ENCODE measurements at regions not wholly inside any gene's neighbourhood (a gene's known extent, or its start where the extent isn't known, plus 50 kb on each side); places are given as distances from the start of the nearest gene placed in this dataset.
"Not testable (repeated sequence)": the region's sequence is repeated elsewhere in the genome, so short reads cannot be mapped to it uniquely, and the experiment has no call there.

- Histone ChIP-seq H3K9me2 (replicated peaks; ENCODE audit: low read depth, low read length) (no peaks in the 10 kb centered on the region), H3K79me2 (ENCODE audit: insufficient read depth, low read length) (no peaks in the 10 kb centered on the region), H3K9me3 (ENCODE audit: insufficient read depth, low read depth, low read length) (no peaks in the 10 kb centered on the region), H3F3A (ENCODE audit: low read depth) (no peaks in the 10 kb centered on the region), H3K4me1 (ENCODE audit: insufficient read depth, low read length, poor library complexity, severe bottlenecking) (no peaks in the 10 kb centered on the region), H3K36me3 (ENCODE audit: insufficient read depth, low read length) (no peaks in the 10 kb centered on the region), H3K9ac (ENCODE audit: low read depth, low read length, poor library complexity, severe bottlenecking) (no peak overlapping the region), H4K20me1 (ENCODE audit: insufficient read depth, low read length, poor library complexity, severe bottlenecking) (no peaks in the 10 kb centered on the region), H3K4me2 (ENCODE audit: low read depth, low read length, poor library complexity, severe bottlenecking) (no peak overlapping the region), H2AFZ (ENCODE audit: low read length) (no peak overlapping the region), H3K4me3 (ENCODE audit: low read length, poor library complexity, severe bottlenecking) (no peak overlapping the region), H3K27me3 (ENCODE audit: insufficient read depth, low read length, poor library complexity, severe bottlenecking) (no peaks in the 10 kb centered on the region)
- TF ChIP-seq EZH2phosphoT487 (IDR thresholded peaks at IDR 0.05; ENCODE audit: borderline replicate concordance) = no peak
- TF ChIP-seq, protein P1, sequence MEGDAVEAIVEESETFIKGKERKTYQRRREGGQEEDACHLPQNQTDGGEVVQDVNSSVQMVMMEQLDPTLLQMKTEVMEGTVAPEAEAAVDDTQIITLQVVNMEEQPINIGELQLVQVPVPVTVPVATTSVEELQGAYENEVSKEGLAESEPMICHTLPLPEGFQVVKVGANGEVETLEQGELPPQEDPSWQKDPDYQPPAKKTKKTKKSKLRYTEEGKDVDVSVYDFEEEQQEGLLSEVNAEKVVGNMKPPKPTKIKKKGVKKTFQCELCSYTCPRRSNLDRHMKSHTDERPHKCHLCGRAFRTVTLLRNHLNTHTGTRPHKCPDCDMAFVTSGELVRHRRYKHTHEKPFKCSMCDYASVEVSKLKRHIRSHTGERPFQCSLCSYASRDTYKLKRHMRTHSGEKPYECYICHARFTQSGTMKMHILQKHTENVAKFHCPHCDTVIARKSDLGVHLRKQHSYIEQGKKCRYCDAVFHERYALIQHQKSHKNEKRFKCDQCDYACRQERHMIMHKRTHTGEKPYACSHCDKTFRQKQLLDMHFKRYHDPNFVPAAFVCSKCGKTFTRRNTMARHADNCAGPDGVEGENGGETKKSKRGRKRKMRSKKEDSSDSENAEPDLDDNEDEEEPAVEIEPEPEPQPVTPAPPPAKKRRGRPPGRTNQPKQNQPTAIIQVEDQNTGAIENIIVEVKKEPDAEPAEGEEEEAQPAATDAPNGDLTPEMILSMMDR (conservative IDR thresholded peaks at IDR 0.05; ENCODE audit: low read length) = no peak
Measured at GRCh38 chr20:26134606-26135005, 438.0 kb upstream of the ZNF337 start.

GRCh38 chr20:26133794-26134193, 437.1 kb upstream of the ZNF337 start:
- H3K79me2 ChIP-seq (ENCODE audit: insufficient read depth, low read length); H4K20me1 ChIP-seq (ENCODE audit: insufficient read depth, low read length, poor library complexity, severe bottlenecking); H3K4me3 ChIP-seq (ENCODE audit: low read length, poor library complexity, severe bottlenecking); H3K9me3 ChIP-seq (ENCODE audit: insufficient read depth, low read depth, low read length); H3K4me1 ChIP-seq (ENCODE audit: insufficient read depth, low read length, poor library complexity, severe bottlenecking); H3K9ac ChIP-seq (ENCODE audit: low read depth, low read length, poor library complexity, severe bottlenecking); H3K27me3 ChIP-seq (ENCODE audit: insufficient read depth, low read length, poor library complexity, severe bottlenecking); H3F3A ChIP-seq (ENCODE audit: low read depth); H3K9me2 ChIP-seq (replicated peaks; ENCODE audit: low read depth, low read length); H3K4me2 ChIP-seq (ENCODE audit: low read depth, low read length, poor library complexity, severe bottlenecking); H3K36me3 ChIP-seq (ENCODE audit: insufficient read depth, low read length); H2AFZ ChIP-seq (ENCODE audit: low read length): not testable (repeated sequence)

GRCh38 chr20:26120920-26121319, 424.3 kb upstream of the ZNF337 start:
- not testable (repeated sequence) for H3K9ac ChIP-seq (ENCODE audit: low read depth, low read length, poor library complexity, severe bottlenecking); H3K4me1 ChIP-seq (ENCODE audit: insufficient read depth, low read length, poor library complexity, severe bottlenecking); H3K79me2 ChIP-seq (ENCODE audit: insufficient read depth, low read length); H3F3A ChIP-seq (ENCODE audit: low read depth); H3K36me3 ChIP-seq (ENCODE audit: insufficient read depth, low read length); H3K4me2 ChIP-seq (ENCODE audit: low read depth, low read length, poor library complexity, severe bottlenecking); H3K27me3 ChIP-seq (ENCODE audit: insufficient read depth, low read length, poor library complexity, severe bottlenecking); H3K9me3 ChIP-seq (ENCODE audit: insufficient read depth, low read depth, low read length); H4K20me1 ChIP-seq (ENCODE audit: insufficient read depth, low read length, poor library complexity, severe bottlenecking); H2AFZ ChIP-seq (ENCODE audit: low read length); H3K4me3 ChIP-seq (ENCODE audit: low read length, poor library complexity, severe bottlenecking); H3K9me2 ChIP-seq (replicated peaks; ENCODE audit: low read depth, low read length)

DNA sequence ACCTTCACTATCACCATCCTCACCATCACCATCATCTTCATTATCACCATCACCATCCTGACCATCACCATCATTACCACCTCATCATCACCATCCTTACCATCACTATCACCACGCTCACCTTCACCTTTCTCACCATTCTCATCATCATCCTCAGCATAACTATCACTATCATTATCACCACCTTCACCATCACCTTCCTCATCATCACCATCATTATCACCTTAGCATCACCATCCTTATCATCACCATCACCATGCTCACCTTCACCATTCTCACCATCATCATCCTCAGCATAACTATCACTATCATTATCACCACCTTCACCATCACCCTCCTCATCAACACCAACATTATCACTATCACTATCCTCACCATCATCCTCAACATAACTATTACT, 397.8 kb upstream of the ZNF337 start:
- H3K4me3 ChIP-seq (ENCODE audit: low read length, poor library complexity, severe bottlenecking); H3F3A ChIP-seq (ENCODE audit: low read depth); H2AFZ ChIP-seq (ENCODE audit: low read length); H3K4me1 ChIP-seq (ENCODE audit: insufficient read depth, low read length, poor library complexity, severe bottlenecking); H3K36me3 ChIP-seq (ENCODE audit: insufficient read depth, low read length); H3K4me2 ChIP-seq (ENCODE audit: low read depth, low read length, poor library complexity, severe bottlenecking); H4K20me1 ChIP-seq (ENCODE audit: insufficient read depth, low read length, poor library complexity, severe bottlenecking); H3K9ac ChIP-seq (ENCODE audit: low read depth, low read length, poor library complexity, severe bottlenecking); H3K27me3 ChIP-seq (ENCODE audit: insufficient read depth, low read length, poor library complexity, severe bottlenecking); H3K9me3 ChIP-seq (ENCODE audit: insufficient read depth, low read depth, low read length); H3K9me2 ChIP-seq (replicated peaks; ENCODE audit: low read depth, low read length); H3K79me2 ChIP-seq (ENCODE audit: insufficient read depth, low read length): not testable (repeated sequence)

DNA sequence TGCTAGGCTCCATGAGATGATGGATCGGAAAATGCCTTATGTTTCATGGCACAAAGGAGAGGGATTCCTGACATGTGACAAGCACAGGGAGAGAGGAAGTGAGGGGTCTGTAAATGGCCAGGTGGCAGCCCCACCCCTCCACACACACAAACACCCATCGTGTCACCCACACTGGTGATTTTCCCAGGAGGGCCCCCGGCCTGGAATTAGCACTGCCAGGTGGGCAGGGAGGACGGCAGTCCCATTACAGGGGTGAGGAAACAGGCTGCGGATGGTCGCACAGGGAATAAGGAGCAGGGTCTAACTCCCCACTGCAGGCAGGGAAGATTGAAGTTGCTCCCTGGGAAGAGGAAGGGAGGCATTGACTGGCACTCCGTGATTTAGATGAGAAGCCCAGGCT, 395.3 kb upstream of the ZNF337 start:
- H3K9ac ChIP-seq (ENCODE audit: low read depth, low read length, poor library complexity, severe bottlenecking); H3K27me3 ChIP-seq (ENCODE audit: insufficient read depth, low read length, poor library complexity, severe bottlenecking); H3K4me1 ChIP-seq (ENCODE audit: insufficient read depth, low read length, poor library complexity, severe bottlenecking); H3F3A ChIP-seq (ENCODE audit: low read depth); H3K36me3 ChIP-seq (ENCODE audit: insufficient read depth, low read length); H3K4me3 ChIP-seq (ENCODE audit: low read length, poor library complexity, severe bottlenecking); H4K20me1 ChIP-seq (ENCODE audit: insufficient read depth, low read length, poor library complexity, severe bottlenecking); H3K79me2 ChIP-seq (ENCODE audit: insufficient read depth, low read length); H3K9me2 ChIP-seq (replicated peaks; ENCODE audit: low read depth, low read length); H3K4me2 ChIP-seq (ENCODE audit: low read depth, low read length, poor library complexity, severe bottlenecking); H3K9me3 ChIP-seq (ENCODE audit: insufficient read depth, low read depth, low read length); H2AFZ ChIP-seq (ENCODE audit: low read length): not testable (repeated sequence)

- not testable (repeated sequence) for H3K27me3 ChIP-seq (ENCODE audit: insufficient read depth, low read length, poor library complexity, severe bottlenecking); H3K4me3 ChIP-seq (ENCODE audit: low read length, poor library complexity, severe bottlenecking); H3K4me1 ChIP-seq (ENCODE audit: insufficient read depth, low read length, poor library complexity, severe bottlenecking); H3K36me3 ChIP-seq (ENCODE audit: insufficient read depth, low read length); H3K9ac ChIP-seq (ENCODE audit: low read depth, low read length, poor library complexity, severe bottlenecking); H3F3A ChIP-seq (ENCODE audit: low read depth); H3K9me3 ChIP-seq (ENCODE audit: insufficient read depth, low read depth, low read length); H3K79me2 ChIP-seq (ENCODE audit: insufficient read depth, low read length); H2AFZ ChIP-seq (ENCODE audit: low read length); H3K9me2 ChIP-seq (replicated peaks; ENCODE audit: low read depth, low read length); H3K4me2 ChIP-seq (ENCODE audit: low read depth, low read length, poor library complexity, severe bottlenecking); H4K20me1 ChIP-seq (ENCODE audit: insufficient read depth, low read length, poor library complexity, severe bottlenecking)
Measured at GRCh38 chr20:26086195-26086594, 389.5 kb upstream of the ZNF337 start.

GRCh38 chr20:26073972-26074371, 377.3 kb upstream of the ZNF337 start:
- not testable (repeated sequence) for H3K79me2 ChIP-seq (ENCODE audit: insufficient read depth, low read length); H3K9me3 ChIP-seq (ENCODE audit: insufficient read depth, low read depth, low read length); H3K9me2 ChIP-seq (replicated peaks; ENCODE audit: low read depth, low read length); H3K4me1 ChIP-seq (ENCODE audit: insufficient read depth, low read length, poor library complexity, severe bottlenecking); H3K36me3 ChIP-seq (ENCODE audit: insufficient read depth, low read length); H3K4me2 ChIP-seq (ENCODE audit: low read depth, low read length, poor library complexity, severe bottlenecking); H3K9ac ChIP-seq (ENCODE audit: low read depth, low read length, poor library complexity, severe bottlenecking); H4K20me1 ChIP-seq (ENCODE audit: insufficient read depth, low read length, poor library complexity, severe bottlenecking); H2AFZ ChIP-seq (ENCODE audit: low read length); H3F3A ChIP-seq (ENCODE audit: low read depth); H3K27me3 ChIP-seq (ENCODE audit: insufficient read depth, low read length, poor library complexity, severe bottlenecking); H3K4me3 ChIP-seq (ENCODE audit: low read length, poor library complexity, severe bottlenecking)

Measured in Loucy (cell line).